ENCODE measurements at regions not wholly inside any gene's neighbourhood (a gene's known extent, or its start where the extent isn't known, plus 50 kb on each side); places are given as distances from the start of the nearest gene placed in this dataset.

DNA sequence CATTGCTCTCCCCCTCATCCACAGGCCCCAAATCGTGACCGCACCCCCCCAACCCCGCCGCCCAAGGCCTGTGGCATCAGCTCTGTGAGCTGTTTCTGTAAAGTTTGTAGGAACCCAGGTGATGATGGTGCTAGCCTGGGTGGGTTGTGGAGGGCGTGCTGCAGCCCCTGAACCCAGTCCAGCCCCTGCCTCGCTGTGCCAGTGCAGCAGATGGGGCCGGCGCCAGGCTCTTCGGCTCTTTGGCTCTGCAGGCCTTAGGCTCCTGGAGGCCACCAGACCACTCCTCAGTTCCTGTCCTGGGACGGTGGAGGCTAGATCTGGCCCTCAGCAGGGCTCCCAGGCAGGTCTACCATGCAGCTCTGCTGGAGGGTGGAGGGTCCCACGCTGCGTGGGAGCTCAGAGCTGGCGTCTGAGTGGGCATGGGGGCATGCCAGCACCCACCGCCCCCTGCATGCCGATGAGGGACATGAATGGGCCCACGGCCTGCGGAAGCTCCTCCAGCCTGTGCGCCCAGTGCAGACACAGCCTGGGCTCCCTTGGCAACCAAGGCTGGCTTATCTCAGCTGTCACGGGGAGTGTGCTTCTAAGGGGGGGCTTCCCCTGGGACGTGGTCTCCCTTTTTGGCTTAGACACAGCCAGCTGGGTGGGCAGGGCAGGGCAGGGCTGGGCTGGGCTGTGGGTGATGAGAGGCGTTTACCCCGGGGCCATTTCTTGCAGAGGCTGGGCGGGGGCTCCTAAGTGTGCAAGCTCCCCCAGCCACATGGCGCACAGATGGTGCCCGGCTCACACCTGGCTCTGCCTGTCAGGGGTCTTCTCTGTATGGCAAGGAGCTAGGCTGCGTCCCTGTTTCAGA, 1187.6 kb downstream of the BRD1 start:
- Mint-ChIP-seq H3K4me1 (peaks cover 0 to 2% (median 0%) of the 10 kb centered on the region in 3 donors), H3K27ac (no peak overlapping the region), H3K4me3 (no peak overlapping the region), H3K9me3 (no peaks in the 10 kb centered on the region), H3K27me3 (no peaks in the 10 kb centered on the region), H3K36me3 (no peaks in the 10 kb centered on the region)

DNA sequence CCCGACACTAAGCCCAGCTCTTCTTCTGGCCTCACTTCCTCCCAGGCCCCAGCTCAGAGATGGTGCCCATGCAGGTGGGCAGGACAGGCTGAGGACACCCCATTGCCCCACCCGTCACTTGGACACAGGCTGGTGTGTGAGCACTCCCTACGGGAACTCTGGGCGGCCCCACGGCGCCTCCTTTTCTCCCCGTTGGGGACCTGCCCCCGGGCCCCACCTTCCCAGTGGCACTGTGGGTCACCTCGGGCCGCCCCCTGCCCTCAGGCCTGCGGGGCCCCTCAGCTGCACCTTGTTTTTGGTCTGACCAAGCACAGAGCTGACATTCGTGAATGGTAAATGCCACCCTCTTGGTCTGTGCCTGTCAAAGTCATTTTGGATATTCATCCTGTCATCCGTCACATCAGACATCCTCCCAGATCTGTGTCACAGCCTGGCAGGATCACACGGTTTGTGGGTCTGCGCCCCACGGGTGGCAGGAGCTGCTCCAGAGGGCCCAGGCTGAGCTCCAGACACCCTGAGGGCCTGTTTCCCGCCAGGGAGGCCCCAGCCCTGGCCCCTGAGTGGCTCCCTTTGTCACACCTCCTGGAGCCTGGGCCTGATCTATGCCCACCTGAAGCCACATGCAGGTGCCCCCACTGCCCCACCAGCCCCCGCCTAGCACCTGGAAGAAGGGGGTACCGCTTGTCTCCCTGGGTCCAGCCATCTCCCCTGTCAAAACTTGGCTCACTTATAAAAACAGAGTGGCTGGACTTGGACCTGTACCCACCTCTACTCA, 1188.5 kb downstream of the BRD1 start:
- Mint-ChIP-seq H3K27me3 (no peaks in the 10 kb centered on the region), H3K27ac (no peak overlapping the region), H3K36me3 (no peaks in the 10 kb centered on the region), H3K4me1 (peaks cover 0 to 2% (median 0%) of the 10 kb centered on the region in 3 donors), H3K9me3 (no peaks in the 10 kb centered on the region), H3K4me3 (no peak overlapping the region)

GRCh38 chr22:48637231-48637630, 1190.4 kb downstream of the BRD1 start:
- Mint-ChIP-seq H3K4me3 (no peak overlapping the region), H3K36me3 (no peaks in the 10 kb centered on the region), H3K9me3 (no peaks in the 10 kb centered on the region), H3K27ac (no peak overlapping the region), H3K27me3 (no peaks in the 10 kb centered on the region), H3K4me1 (peaks cover 0 to 2% (median 0%) of the 10 kb centered on the region in 3 donors)

GRCh38 chr22:48636746-48637145, 1190.9 kb downstream of the BRD1 start:
- H3K4me1 Mint-ChIP-seq = peaks cover 0 to 2% (median 0%) of the 10 kb centered on the region in 3 donors
- no peak overlapping the region for H3K27ac Mint-ChIP-seq
- no peaks in the 10 kb centered on the region for H3K27me3 Mint-ChIP-seq
- no peaks in the 10 kb centered on the region for H3K9me3 Mint-ChIP-seq
- no peak overlapping the region for H3K4me3 Mint-ChIP-seq
- H3K36me3 Mint-ChIP-seq = no peaks in the 10 kb centered on the region

GRCh38 chr22:48635816-48636215, 1191.9 kb downstream of the BRD1 start:
- no peaks in the 10 kb centered on the region for H3K27me3 Mint-ChIP-seq
- H3K36me3 Mint-ChIP-seq = no peaks in the 10 kb centered on the region
- no peak overlapping the region for H3K27ac Mint-ChIP-seq
- H3K4me1 Mint-ChIP-seq = peaks cover 0 to 2% (median 0%) of the 10 kb centered on the region in 3 donors
- H3K4me3 Mint-ChIP-seq = no peak overlapping the region
- H3K9me3 Mint-ChIP-seq = no peaks in the 10 kb centered on the region

DNA sequence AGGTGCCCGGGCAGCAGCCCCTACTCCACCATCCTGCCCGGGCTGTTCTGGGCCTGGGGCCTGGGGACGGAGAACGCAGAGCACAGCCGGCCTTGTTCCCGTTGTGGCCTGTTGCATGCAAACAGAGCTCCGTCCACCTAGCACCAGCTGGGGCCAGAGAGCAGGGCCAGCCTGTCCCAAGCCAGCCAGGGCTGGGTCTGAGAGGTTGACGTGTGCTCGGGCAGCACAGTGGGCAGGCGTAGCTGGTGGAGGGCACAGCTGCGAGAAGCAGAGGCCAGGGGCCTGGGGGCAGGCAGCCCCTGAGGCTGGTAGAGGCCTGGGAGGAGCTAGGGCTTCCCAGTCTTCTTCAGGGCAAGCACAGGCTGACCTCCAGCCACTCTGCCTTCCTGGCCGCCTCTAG, 1192.6 kb downstream of the BRD1 start:
- Mint-ChIP-seq H3K9me3 (no peaks in the 10 kb centered on the region), H3K27me3 (no peaks in the 10 kb centered on the region), H3K36me3 (no peaks in the 10 kb centered on the region), H3K4me3 (no peak overlapping the region), H3K4me1 (peaks cover 0 to 2% (median 0%) of the 10 kb centered on the region in 3 donors), H3K27ac (no peak overlapping the region)

DNA sequence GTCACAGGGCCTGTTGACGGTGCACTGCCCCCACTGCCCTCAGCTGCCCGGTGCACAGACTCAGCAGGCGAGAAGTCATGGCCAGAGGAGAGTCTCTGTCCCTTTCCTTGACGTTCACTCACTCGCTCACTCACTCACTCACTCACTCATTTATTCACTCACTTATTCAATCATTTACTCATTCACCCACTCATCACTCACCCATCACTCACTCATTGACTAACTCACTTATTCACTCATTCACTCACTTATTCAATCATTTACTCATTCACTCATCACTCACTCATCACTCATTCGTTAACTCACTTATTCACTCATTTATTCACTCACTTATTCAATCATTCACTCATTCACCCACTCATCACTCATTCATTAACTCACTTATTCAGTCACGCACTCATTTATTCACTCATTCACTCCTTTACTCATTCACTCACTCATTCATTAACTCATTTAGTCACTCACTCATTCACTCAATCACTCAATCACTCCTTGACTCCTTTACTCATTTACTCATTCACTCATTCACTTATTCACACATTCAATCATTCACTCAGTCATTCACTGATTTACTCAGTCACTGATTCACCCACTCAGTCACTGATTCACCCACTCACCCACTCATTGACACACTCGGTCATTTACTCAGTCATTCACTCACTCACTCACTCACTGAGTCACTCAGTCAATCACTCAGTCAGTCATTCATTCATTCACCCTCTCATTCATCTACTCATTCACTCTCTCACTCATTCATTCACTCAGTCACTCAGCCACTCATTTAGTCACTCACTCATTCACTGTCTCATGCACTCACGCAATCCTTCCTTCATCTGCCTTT, 1193.5 kb downstream of the BRD1 start:
- Mint-ChIP-seq H3K4me3 (no peak overlapping the region), H3K27me3 (no peaks in the 10 kb centered on the region), H3K4me1 (peaks cover 0 to 2% (median 0%) of the 10 kb centered on the region in 3 donors), H3K27ac (no peak overlapping the region), H3K9me3 (no peaks in the 10 kb centered on the region), H3K36me3 (no peaks in the 10 kb centered on the region)

- H3K4me1 Mint-ChIP-seq = peaks cover 0 to 2% (median 0%) of the 10 kb centered on the region in 3 donors
- no peaks in the 10 kb centered on the region for H3K36me3 Mint-ChIP-seq
- H3K4me3 Mint-ChIP-seq = no peak overlapping the region
- H3K27ac Mint-ChIP-seq = no peak overlapping the region
- no peaks in the 10 kb centered on the region for H3K27me3 Mint-ChIP-seq
- no peaks in the 10 kb centered on the region for H3K9me3 Mint-ChIP-seq
Measured at GRCh38 chr22:48632646-48633246, 1194.9 kb downstream of the BRD1 start.

DNA sequence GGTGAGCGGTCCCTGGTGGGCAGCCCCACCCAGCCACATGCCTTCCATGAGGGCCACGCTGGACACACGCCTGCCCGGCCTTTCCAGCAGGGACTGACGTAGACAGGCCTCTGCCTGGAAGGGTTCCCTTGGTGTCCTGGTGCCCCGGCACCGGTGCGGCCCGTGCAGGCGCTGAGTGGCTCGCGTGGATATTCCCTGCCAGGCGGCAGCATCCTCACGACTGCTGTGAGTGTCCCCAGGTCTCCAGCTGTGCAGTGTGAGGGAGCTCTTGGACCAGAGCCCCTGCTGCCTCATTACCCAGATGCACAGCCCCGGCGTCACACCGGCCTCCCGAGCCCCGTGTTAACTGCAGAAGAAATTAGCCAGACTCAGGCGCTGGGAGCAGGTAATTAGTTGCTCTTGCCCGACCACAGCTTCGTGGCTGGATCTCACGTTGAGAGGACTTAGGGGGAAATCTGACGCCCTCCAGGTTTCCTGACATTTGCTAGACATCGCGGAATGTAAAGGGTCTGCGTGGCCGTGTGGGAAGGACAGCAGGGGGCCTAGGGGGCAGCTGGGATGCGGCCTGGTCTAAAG, 1196.3 kb downstream of the BRD1 start:
- H3K4me3 Mint-ChIP-seq = no peak overlapping the region
- no peaks in the 10 kb centered on the region for H3K36me3 Mint-ChIP-seq
- no peaks in the 10 kb centered on the region for H3K27me3 Mint-ChIP-seq
- H3K27ac Mint-ChIP-seq = no peak overlapping the region
- H3K4me1 Mint-ChIP-seq = peaks cover 0 to 2% (median 0%) of the 10 kb centered on the region in 3 donors
- H3K9me3 Mint-ChIP-seq = no peaks in the 10 kb centered on the region

- Mint-ChIP-seq H3K4me3 (no peak overlapping the region), H3K27me3 (no peaks in the 10 kb centered on the region), H3K36me3 (no peaks in the 10 kb centered on the region), H3K27ac (no peak overlapping the region), H3K4me1 (no peaks in the 10 kb centered on the region), H3K9me3 (no peaks in the 10 kb centered on the region)
Measured at GRCh38 chr22:48630848-48631247, 1196.8 kb downstream of the BRD1 start.

GRCh38 chr22:48630433-48630754, 1197.3 kb downstream of the BRD1 start:
- no peak overlapping the region for H3K4me3 Mint-ChIP-seq
- no peaks in the 10 kb centered on the region for H3K27me3 Mint-ChIP-seq
- H3K36me3 Mint-ChIP-seq = no peaks in the 10 kb centered on the region
- no peak overlapping the region for H3K27ac Mint-ChIP-seq
- H3K4me1 Mint-ChIP-seq = no peaks in the 10 kb centered on the region
- H3K9me3 Mint-ChIP-seq = no peaks in the 10 kb centered on the region

DNA sequence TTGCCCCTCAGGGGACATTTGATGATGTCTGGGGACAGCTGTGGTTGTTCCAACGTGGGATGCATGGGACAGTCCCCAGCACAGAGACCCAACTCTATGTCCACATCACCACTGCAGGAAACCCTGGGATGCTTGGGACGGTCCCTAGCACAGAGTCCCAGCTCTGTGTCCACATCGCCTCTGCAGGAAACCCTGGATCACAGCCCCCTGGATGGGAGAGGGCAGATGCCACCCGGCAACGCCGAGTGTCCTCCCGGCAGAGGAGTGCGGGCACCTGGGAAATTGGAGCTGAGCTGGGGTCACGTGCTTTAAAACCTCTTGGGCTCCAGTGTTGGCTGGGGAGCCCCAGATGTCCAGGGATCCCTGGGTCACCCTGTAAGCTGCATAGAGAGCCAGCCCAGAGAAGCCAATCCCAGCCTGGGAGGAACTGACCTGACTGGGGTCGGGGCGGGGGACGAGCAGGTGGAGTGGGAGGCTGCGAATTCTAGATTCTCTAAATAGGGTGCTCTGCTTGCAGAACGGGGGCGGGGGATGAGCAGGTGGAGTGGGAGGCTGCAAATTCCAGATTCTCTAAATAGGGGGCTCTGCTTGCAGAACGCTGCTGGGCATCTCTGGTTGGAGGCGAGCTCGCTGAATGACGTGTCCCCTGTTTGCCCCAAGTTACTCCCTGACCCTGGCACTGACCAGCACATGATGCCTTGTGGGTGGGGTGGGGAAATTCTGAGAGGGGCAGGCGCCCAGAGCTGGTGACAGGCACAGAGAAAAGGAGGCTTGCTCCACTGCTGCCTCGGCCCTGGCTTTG, 1197.8 kb downstream of the BRD1 start:
- H3K36me3 Mint-ChIP-seq = no peaks in the 10 kb centered on the region
- no peak overlapping the region for H3K4me3 Mint-ChIP-seq
- no peaks in the 10 kb centered on the region for H3K27me3 Mint-ChIP-seq
- no peaks in the 10 kb centered on the region for H3K4me1 Mint-ChIP-seq
- no peak overlapping the region for H3K27ac Mint-ChIP-seq
- no peaks in the 10 kb centered on the region for H3K9me3 Mint-ChIP-seq

DNA sequence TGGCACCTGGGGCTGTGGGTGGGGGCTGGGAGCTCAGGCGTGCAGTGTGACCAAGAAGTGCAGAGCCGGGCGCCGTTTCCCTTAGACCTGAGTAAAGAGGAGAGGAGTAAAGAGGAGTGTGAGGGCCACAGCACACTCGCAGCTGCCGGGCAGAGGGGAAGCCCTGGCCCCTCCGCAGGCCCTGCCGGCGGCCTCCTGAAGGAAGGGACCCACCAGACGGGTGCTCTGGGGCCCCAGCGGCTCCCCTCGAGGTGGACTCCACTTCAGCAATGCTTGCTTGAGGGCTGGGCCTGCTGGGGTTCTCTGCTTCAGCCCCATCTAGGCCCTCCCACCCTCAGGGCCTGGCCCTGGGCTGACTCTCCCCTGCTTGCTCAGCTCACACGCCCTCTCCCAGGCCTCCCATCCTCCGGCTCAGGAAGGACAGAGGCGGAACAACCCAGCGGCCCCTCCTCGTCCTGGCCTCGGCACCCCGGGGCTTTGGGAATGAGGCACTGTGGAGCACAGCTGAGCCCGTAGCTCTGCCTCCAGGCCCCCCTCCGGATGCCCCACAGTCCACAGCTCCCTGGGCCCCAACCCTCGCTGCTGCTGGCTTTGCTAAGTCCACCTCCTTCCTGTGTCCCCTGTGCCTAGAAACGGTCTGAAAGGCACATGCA, 1198.7 kb downstream of the BRD1 start:
- H3K27ac Mint-ChIP-seq = no peak overlapping the region
- H3K4me1 Mint-ChIP-seq = no peaks in the 10 kb centered on the region
- no peaks in the 10 kb centered on the region for H3K27me3 Mint-ChIP-seq
- H3K36me3 Mint-ChIP-seq = no peaks in the 10 kb centered on the region
- no peak overlapping the region for H3K4me3 Mint-ChIP-seq
- no peaks in the 10 kb centered on the region for H3K9me3 Mint-ChIP-seq
